ENCODE measurements at regions not wholly inside any gene's neighbourhood (a gene's known extent, or its start where the extent isn't known, plus 50 kb on each side); places are given as distances from the start of the nearest gene placed in this dataset.

DNA sequence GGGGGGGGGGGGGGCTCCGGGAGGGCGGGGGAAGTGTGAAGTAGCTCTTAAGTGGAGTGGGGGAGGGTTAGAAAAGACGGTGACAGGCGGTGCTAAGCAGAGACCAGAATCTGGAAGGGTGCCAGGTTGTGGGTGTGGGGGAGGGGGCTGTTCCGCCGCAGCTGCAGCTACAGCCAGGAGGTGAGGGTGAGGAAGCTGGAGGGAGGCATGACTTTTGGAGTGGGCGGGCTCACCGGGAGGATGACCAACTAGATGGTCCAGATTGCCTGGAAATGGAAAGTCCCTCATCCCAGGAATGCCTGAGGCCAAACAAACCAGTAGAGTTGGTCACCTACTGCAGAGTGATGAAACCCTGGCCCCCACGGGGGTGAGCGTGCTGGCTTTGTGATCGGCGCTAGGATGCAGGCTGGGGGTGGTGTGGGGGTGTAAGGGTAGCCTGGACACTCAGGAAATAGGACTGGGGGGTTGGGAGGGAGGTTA lies 158.1 kb upstream of the SHB start:
- TF ChIP-seq, protein P1, sequence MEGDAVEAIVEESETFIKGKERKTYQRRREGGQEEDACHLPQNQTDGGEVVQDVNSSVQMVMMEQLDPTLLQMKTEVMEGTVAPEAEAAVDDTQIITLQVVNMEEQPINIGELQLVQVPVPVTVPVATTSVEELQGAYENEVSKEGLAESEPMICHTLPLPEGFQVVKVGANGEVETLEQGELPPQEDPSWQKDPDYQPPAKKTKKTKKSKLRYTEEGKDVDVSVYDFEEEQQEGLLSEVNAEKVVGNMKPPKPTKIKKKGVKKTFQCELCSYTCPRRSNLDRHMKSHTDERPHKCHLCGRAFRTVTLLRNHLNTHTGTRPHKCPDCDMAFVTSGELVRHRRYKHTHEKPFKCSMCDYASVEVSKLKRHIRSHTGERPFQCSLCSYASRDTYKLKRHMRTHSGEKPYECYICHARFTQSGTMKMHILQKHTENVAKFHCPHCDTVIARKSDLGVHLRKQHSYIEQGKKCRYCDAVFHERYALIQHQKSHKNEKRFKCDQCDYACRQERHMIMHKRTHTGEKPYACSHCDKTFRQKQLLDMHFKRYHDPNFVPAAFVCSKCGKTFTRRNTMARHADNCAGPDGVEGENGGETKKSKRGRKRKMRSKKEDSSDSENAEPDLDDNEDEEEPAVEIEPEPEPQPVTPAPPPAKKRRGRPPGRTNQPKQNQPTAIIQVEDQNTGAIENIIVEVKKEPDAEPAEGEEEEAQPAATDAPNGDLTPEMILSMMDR (conservative IDR thresholded peaks at IDR 0.05 in 1 of 2, IDR thresholded peaks at IDR 0.05 in 1 of 2; ENCODE audit: extremely low read depth in 1 of 2, insufficient read depth in 1 of 2, low read depth in 1 of 2, low read length in 2 of 2), result no peak
- no peak for TF ChIP-seq EZH2 (IDR thresholded peaks at IDR 0.05; ENCODE audit: borderline replicate concordance, low read length)

Data from mammary epithelial cell (primary cell).